CD4-positive, alpha-beta T cell (primary cell): ENCODE measurements at regions not wholly inside any gene's neighbourhood (a gene's known extent, or its start where the extent isn't known, plus 50 kb on each side); places are given as distances from the start of the nearest gene placed in this dataset.

Experiments
- ATAC-seq: fragments of 200-7000 bp; cut with Tn5 transposase; one replicate; pipeline ENCODE4 v1.10.0; 2022; ENCODE audit warnings: mild to moderate bottlenecking; ENCODE audit not compliant: poor library complexity
- CTCF ChIA-PET: fragments of 350-600 bp; sonication (Branson Sonifier 250); formaldehyde crosslinking; loops from one replicate; lab custom pipeline; 2021; ENCODE audit warnings: antibody characterized with exemption, inconsistent platforms; lab: Charles Lee
- POLR2A ChIA-PET: fragments of 350-600 bp; sonication (Branson Sonifier 250); formaldehyde crosslinking; loops from one replicate; lab custom pipeline; 2021; ENCODE audit warnings: antibody characterized with exemption, inconsistent platforms; lab: Charles Lee
- DNase-seq, 14 experiments: peaks; one replicate each; pipeline ENCODE4 v3.0.0-alpha.2; 2013 to 2020; ENCODE audit warnings: mixed read lengths in 2 of 14
- H3K27ac ChIP-seq, 2 donors: one replicate each; pipeline versions ENCODE4 v1.5.1 to v1.7.0; 2013; ENCODE audit warnings: low read length in 2 of 2, low read depth in 1 of 2, mild to moderate bottlenecking in 1 of 2
- H3K27me3 ChIP-seq, 2 experiments: 1 replicate in 1 of 2; 2 replicates in 1 of 2; pipeline versions ENCODE4 v1.6.1 to v1.7.0; 2013; ENCODE audit warnings: low read length in 2 of 2, control low read depth in 1 of 2, mild to moderate bottlenecking in 1 of 2, moderate library complexity in 1 of 2; ENCODE audit not compliant: insufficient read depth in 2 of 2, control insufficient read depth in 1 of 2
- H3K36me3 ChIP-seq: one replicate; pipeline ENCODE4 v1.6.1; 2013; ENCODE audit warnings: low read length, control low read depth; ENCODE audit not compliant: insufficient read depth
- H3K4me1 ChIP-seq: one replicate; pipeline ENCODE4 v1.6.1; 2013; ENCODE audit warnings: low read length, control low read depth; ENCODE audit not compliant: insufficient read depth
- H3K4me3 ChIP-seq: one replicate; pipeline ENCODE4 v1.5.1; 2013; ENCODE audit warnings: mild to moderate bottlenecking, low read length, moderate library complexity
- H3K9me3 ChIP-seq, 2 experiments: 1 replicate in 1 of 2; 2 replicates in 1 of 2; pipeline versions ENCODE4 v1.6.1 to v1.7.0; 2013; ENCODE audit warnings: low read length in 2 of 2, mild to moderate bottlenecking in 2 of 2, control low read depth in 1 of 2, moderate library complexity in 1 of 2; ENCODE audit not compliant: control insufficient read depth in 1 of 2, insufficient read depth in 1 of 2
- H3K27ac Mint-ChIP-seq: one replicate; pipeline ENCODE4 v1.8.0; 2020; ENCODE audit warnings: mixed read lengths
- H3K27me3 Mint-ChIP-seq: one replicate; pipeline ENCODE4 v1.8.0; 2021; ENCODE audit warnings: mixed read lengths
- H3K36me3 Mint-ChIP-seq: one replicate; pipeline ENCODE4 v1.8.0; 2021; ENCODE audit warnings: low read depth, mixed read lengths
- H3K4me1 Mint-ChIP-seq: one replicate; pipeline ENCODE4 v1.8.0; 2021; ENCODE audit warnings: low read depth, mixed read lengths
- H3K4me3 Mint-ChIP-seq: one replicate; pipeline ENCODE4 v1.8.0; 2020; ENCODE audit warnings: mild to moderate bottlenecking, mixed read lengths
- H3K9me3 Mint-ChIP-seq: one replicate; pipeline ENCODE4 v1.8.0; 2020; ENCODE audit warnings: mixed read lengths
- intact Hi-C, 2 experiments: fragments of 100-400 bp; cut with DNase I in 1 of 2; cut with micrococcal nuclease in 1 of 2; formaldehyde crosslinking; loops; one replicate each; pipeline versions ENCODE4 v1.15.1 to v1.9.0; 2023 to 2025; cut with DNase I, micrococcal nuclease
- TF ChIP-seq, protein P1 (sequence below): fragments of 200-600 bp; IDR thresholded peaks from one replicate; pipeline ENCODE4 v1.8.0; 2022; ENCODE audit warnings: antibody characterized with exemption, mild to moderate bottlenecking

GRCh38 chr3:110589341-110589740 is 482.3 kb upstream of the NECTIN3 start:
- TF ChIP-seq, protein P1, sequence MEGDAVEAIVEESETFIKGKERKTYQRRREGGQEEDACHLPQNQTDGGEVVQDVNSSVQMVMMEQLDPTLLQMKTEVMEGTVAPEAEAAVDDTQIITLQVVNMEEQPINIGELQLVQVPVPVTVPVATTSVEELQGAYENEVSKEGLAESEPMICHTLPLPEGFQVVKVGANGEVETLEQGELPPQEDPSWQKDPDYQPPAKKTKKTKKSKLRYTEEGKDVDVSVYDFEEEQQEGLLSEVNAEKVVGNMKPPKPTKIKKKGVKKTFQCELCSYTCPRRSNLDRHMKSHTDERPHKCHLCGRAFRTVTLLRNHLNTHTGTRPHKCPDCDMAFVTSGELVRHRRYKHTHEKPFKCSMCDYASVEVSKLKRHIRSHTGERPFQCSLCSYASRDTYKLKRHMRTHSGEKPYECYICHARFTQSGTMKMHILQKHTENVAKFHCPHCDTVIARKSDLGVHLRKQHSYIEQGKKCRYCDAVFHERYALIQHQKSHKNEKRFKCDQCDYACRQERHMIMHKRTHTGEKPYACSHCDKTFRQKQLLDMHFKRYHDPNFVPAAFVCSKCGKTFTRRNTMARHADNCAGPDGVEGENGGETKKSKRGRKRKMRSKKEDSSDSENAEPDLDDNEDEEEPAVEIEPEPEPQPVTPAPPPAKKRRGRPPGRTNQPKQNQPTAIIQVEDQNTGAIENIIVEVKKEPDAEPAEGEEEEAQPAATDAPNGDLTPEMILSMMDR: no peak
- Mint-ChIP-seq H3K4me3 (no peak overlapping the region), H3K27ac (no peak overlapping the region), H3K27me3 (peaks cover 5% of the 10 kb centered on the region), H3K9me3 (peaks cover 7% of the 10 kb centered on the region), H3K4me1 (no peaks in the 10 kb centered on the region), H3K36me3 (no peaks in the 10 kb centered on the region)
- no peaks in the 10 kb centered on the region for H3K4me1 ChIP-seq
- no peak for DNase-seq
- no peak for ATAC-seq
- CTCF ChIA-PET: no interaction called here
- H3K36me3 ChIP-seq: no peaks in the 10 kb centered on the region
- peaks cover 0 to 7% of the 10 kb centered on the region in 2 experiments for H3K9me3 ChIP-seq
- POLR2A ChIA-PET: no interaction called here
- H3K27ac ChIP-seq: no peak overlapping the region
- no peak overlapping the region for H3K4me3 ChIP-seq
- intact Hi-C loops: no loop called here
- H3K27me3 ChIP-seq: no peaks in the 10 kb centered on the region

DNA sequence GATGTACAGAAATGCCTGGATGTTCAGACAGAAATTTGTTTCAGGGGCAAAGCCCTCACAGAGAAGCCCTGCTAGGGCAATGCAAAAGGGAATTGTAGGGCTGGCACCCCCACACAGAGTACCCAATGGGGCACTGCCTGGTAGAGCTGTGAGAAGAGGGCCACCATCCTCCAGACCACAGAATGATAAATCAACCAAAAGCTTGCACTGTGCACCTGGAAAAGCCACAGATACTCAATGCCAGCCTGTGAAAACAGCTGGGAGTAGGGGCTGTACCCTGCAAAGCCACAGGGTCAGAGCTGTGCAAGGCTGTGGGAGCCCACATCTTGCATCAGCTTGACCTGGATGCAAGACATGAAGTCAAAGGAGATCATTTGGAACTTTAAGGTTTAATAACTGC is 477.9 kb upstream of the NECTIN3 start:
- H3K27ac Mint-ChIP-seq: no peak overlapping the region
- Histone ChIP-seq H3K36me3 (no peaks in the 10 kb centered on the region), H3K4me3 (no peak overlapping the region), H3K27me3 (no peaks in the 10 kb centered on the region), H3K27ac (no peak overlapping the region), H3K4me1 (no peaks in the 10 kb centered on the region), H3K9me3 (peaks cover 10 to 13% of the 10 kb centered on the region in 2 experiments)
- ChIA-PET CTCF (no interaction called here), POLR2A (no interaction called here)
- peaks cover 9% of the 10 kb centered on the region for H3K9me3 Mint-ChIP-seq
- no peaks in the 10 kb centered on the region for H3K4me1 Mint-ChIP-seq
- H3K36me3 Mint-ChIP-seq: no peaks in the 10 kb centered on the region
- ATAC-seq (no peak), DNase-seq (no peak)
- H3K27me3 Mint-ChIP-seq: peaks cover 6% of the 10 kb centered on the region
- TF ChIP-seq, protein P1: no peak
- no peak overlapping the region for H3K4me3 Mint-ChIP-seq
- intact Hi-C loops: no loop called here

DNA sequence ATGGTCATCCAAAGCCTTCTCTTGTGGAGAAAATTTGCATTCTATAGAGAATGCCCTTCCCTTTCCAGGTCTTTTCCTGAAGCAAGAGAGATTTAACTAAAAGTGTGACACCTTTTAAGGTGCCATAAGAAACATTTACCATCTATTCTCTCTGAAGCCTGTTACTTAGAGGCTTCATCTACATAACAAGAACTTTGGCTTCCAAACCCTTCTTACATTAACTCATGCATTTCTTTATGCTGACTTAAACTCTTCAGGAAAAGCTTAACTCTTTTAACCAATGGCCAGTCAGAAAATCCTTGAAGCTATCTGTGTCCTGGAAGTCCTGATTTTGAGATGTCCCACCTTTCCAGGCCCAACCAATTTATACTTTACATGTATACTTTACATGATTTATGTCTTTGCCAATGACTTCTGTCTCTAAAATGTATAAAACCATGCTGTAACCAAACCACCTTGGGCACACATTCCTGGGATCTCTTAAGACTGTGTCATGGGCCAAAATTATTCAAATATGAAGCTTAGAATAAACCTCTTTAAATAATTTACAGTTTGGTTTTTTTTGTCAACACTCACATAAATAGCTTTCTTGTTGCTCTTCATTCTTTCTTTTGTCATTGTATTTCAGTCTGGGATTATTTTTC is 472.6 kb upstream of the NECTIN3 start:
- no peak overlapping the region for H3K27ac Mint-ChIP-seq
- Histone ChIP-seq H3K36me3 (no peaks in the 10 kb centered on the region), H3K9me3 (peaks cover 7 to 10% of the 10 kb centered on the region in 2 experiments), H3K27me3 (no peaks in the 10 kb centered on the region), H3K27ac (no peak overlapping the region), H3K4me1 (no peaks in the 10 kb centered on the region), H3K4me3 (no peak overlapping the region)
- H3K4me1 Mint-ChIP-seq: no peaks in the 10 kb centered on the region
- H3K4me3 Mint-ChIP-seq: no peak overlapping the region
- DNase-seq (no peak), ATAC-seq (no peak)
- H3K36me3 Mint-ChIP-seq: no peaks in the 10 kb centered on the region
- TF ChIP-seq, protein P1: no peak
- peaks cover 9% of the 10 kb centered on the region for H3K27me3 Mint-ChIP-seq
- CTCF ChIA-PET: no interaction called here
- POLR2A ChIA-PET: no interaction called here
- peaks cover 5% of the 10 kb centered on the region for H3K9me3 Mint-ChIP-seq
- intact Hi-C loops: no loop called here
